HL-60 (cell line): ENCODE measurements at regions not wholly inside any gene's neighbourhood (a gene's known extent, or its start where the extent isn't known, plus 50 kb on each side); places are given as distances from the start of the nearest gene placed in this dataset.

ENCODE experiments used
- DNase-seq, 2 experiments: peaks; one replicate each; pipeline ENCODE4 v3.0.0-alpha.2; 2010 to 2020; ENCODE audit warnings: low read depth in 1 of 2, low spot score in 1 of 2
- H3K27ac ChIP-seq: fragments of 250-450 bp; sonication (Bioruptor Pico); replicated peaks from 2 replicates; pipeline ENCODE4 v1.5.1; 2020; ENCODE audit warnings: mild to moderate bottlenecking, moderate library complexity
- H3K27me3 ChIP-seq: fragments of 250-450 bp; sonication (Bioruptor Pico); 2 replicates; pipeline ENCODE4 v1.5.1; 2021; ENCODE audit warnings: mild to moderate bottlenecking, moderate library complexity; ENCODE audit not compliant: insufficient read depth, poor library complexity, severe bottlenecking
- H3K4me3 ChIP-seq: replicated peaks from 2 replicates; pipeline ENCODE4 v1.5.1; 2011; ENCODE audit warnings: mild to moderate bottlenecking, control low read depth, low read length; ENCODE audit not compliant: insufficient read depth
- CTCF ChIP-seq: IDR thresholded peaks from one replicate; pipeline ENCODE4 v1.5.1; 2011; ENCODE audit warnings: low read length, control low read depth, inconsistent platforms; ENCODE audit not compliant: insufficient read depth
- GABPA ChIP-seq: IDR thresholded peaks from 2 replicates; pipeline ENCODE4 v1.6.1; 2012; ENCODE audit warnings: low read depth
- POLR2AphosphoS5 ChIP-seq: IDR thresholded peaks from 2 replicates; pipeline ENCODE4 v1.6.1; 2012; ENCODE audit warnings: low read depth
- REST ChIP-seq: IDR thresholded peaks from 2 replicates; pipeline ENCODE4 v1.6.1; 2012; ENCODE audit warnings: low read depth; ENCODE audit not compliant: insufficient replicate concordance
- SPI1 ChIP-seq: IDR thresholded peaks from 2 replicates; pipeline ENCODE4 v1.6.1; 2012; ENCODE audit warnings: low read depth, mild to moderate bottlenecking, borderline replicate concordance

- no peak for DNase-seq
- Histone ChIP-seq H3K27me3 (no peaks in the 10 kb centered on the region), H3K4me3 (no peak overlapping the region), H3K27ac (no peak overlapping the region)
- no peak for TF ChIP-seq REST
- TF ChIP-seq POLR2AphosphoS5 = no peak
- no peak for TF ChIP-seq SPI1
- no peak for TF ChIP-seq GABPA
- TF ChIP-seq CTCF = no peak
Observed at GRCh38 chr10:128377364-128377987, 251.3 kb upstream of the MKI67 start.

GRCh38 chr10:128377988-128378387 is 251.8 kb upstream of the MKI67 start:
- Histone ChIP-seq H3K27ac (no peak overlapping the region), H3K27me3 (no peaks in the 10 kb centered on the region), H3K4me3 (no peak overlapping the region)
- DNase-seq = no peak
- TF ChIP-seq REST (no peak), CTCF (no peak), GABPA (no peak), SPI1 (no peak), POLR2AphosphoS5 (no peak)

GRCh38 chr10:128380946-128381345 is 254.7 kb upstream of the MKI67 start:
- no peak for DNase-seq
- TF ChIP-seq GABPA = no peak
- no peak for TF ChIP-seq CTCF
- no peak for TF ChIP-seq SPI1
- no peak for TF ChIP-seq REST
- no peak for TF ChIP-seq POLR2AphosphoS5
- Histone ChIP-seq H3K27ac (no peak overlapping the region), H3K27me3 (no peaks in the 10 kb centered on the region), H3K4me3 (no peak overlapping the region)
